ENCODE measurements at regions not wholly inside any gene's neighbourhood (a gene's known extent, or its start where the extent isn't known, plus 50 kb on each side); places are given as distances from the start of the nearest gene placed in this dataset.

GRCh38 chr16:76724181-76724580 lies 447.0 kb downstream of the CNTNAP4 start:
- no peak for DNase-seq

GRCh38 chr16:76729525-76729924 lies 452.3 kb downstream of the CNTNAP4 start:
- DNase-seq: no peak

- DNase-seq: no peak
Observed at GRCh38 chr16:76732894-76733293, 455.7 kb downstream of the CNTNAP4 start.

- DNase-seq: no peak
Observed at GRCh38 chr16:76741623-76742022, 449.4 kb upstream of the MON1B start.

GRCh38 chr16:76748461-76749348 lies 442.3 kb upstream of the MON1B start:
- no peak for DNase-seq

- DNase-seq: no peak
Observed at GRCh38 chr16:76749780-76750375, 441.1 kb upstream of the MON1B start.

- DNase-seq: no peak
Observed at GRCh38 chr16:76755496-76755895, 435.5 kb upstream of the MON1B start.

DNA sequence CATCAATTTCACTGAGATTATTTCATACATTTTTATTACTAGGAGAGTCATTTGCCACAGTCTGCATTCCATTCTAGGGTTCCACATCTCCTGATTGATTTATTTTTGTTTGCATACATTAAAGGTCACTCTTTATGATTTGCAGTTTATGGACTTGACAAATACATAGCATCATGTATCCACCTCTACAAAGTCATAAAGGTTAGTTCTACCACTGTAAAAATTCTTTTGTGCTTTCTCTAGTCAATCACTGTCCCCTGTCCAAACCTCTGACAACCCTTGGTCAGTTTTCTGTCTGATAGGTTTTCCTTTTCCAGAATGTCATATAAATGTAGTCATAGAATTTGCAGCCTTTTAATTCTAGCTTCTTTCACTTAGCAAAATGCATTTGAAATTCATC lies 434.6 kb upstream of the MON1B start:
- DNase-seq: no peak

DNA sequence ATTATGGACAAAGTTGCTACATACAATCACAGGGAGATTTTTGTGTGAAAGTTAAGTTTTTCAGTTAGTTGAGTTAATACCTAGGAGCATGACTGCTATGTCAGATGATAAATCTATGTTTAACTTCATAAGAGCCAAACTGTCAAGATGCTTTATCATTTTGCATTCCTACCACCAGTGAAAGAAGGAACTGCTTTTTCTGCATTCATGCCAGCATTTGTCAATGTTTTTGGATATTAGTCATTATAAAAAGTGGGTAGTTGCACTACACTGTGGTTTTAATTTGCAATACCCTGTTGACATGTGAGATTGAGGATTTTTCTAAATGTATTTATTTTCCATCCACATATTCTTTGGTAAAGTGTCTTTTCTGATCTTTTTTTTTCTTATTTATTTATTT lies 434.0 kb upstream of the MON1B start:
- no peak for DNase-seq

DNA sequence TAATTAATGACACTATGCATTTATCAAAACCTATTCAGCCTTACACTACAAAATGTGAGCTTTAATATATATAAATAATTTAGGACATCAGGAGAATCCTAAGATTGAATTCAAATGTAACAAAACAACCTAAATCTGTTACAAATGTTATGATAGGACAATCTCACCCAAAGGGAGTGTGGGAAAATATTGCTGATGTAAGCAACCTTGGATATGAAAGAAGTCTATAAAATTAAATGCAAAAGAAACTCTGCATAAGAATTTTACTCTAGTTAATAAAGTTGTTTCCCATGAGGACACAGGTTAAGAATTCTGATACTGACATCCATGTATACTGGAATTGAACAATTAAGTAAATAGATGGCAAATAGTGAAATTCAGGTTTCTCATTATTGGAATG lies 424.5 kb upstream of the MON1B start:
- DNase-seq: no peak

- no peak for DNase-seq
Observed at GRCh38 chr16:76768316-76768715, 422.7 kb upstream of the MON1B start.

DNA sequence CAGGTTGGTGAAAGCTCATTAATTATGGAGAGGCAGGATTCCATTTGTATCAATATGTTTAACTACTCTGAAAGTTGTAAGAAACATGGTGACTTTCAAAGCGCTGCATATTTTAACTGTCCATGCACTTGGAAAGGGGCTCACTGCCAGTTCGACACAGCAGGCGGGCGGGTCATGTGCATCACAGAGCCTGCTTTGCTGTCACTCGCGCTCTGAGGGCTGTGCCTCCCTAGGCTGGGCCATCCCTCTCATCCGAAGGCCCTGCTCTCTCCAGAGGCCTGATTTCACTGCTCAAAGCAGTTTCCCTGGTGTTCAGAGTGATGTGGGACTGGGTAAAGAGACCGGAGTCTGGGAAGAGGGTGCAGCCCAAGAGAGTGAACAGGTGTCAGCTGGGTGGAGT lies 422.0 kb upstream of the MON1B start:
- DNase-seq: no peak

- DNase-seq: no peak
Observed at GRCh38 chr16:76771216-76771615, 419.8 kb upstream of the MON1B start.

GRCh38 chr16:76777721-76778465 lies 413.1 kb upstream of the MON1B start:
- no peak for DNase-seq

GRCh38 chr16:76780556-76780955 lies 410.4 kb upstream of the MON1B start:
- no peak for DNase-seq

- no peak for DNase-seq
Observed at GRCh38 chr16:76784530-76784929, 406.5 kb upstream of the MON1B start.

DNA sequence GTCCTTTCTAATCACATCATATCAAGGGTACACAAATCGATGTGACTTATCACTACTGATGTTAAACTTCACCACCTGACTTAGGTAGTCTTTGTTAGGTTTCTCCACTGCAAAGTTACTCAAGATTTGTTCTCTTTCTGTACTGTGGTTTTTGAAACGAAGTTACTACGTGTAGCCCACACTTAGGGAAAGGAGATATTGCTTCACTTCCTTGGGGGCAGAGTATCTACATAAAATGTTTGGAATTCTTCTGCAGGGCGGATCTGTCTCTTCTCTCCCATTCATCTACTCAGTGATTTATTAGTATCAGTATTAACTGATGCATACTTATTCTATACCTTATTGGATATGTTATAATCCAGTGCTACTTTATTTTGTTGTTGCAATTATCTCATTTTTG lies 403.6 kb upstream of the MON1B start:
- no peak for DNase-seq

- no peak for DNase-seq
Observed at GRCh38 chr16:76791151-76791550, 399.8 kb upstream of the MON1B start.

- no peak for DNase-seq
Observed at GRCh38 chr16:76796416-76796815, 394.6 kb upstream of the MON1B start.

DNA sequence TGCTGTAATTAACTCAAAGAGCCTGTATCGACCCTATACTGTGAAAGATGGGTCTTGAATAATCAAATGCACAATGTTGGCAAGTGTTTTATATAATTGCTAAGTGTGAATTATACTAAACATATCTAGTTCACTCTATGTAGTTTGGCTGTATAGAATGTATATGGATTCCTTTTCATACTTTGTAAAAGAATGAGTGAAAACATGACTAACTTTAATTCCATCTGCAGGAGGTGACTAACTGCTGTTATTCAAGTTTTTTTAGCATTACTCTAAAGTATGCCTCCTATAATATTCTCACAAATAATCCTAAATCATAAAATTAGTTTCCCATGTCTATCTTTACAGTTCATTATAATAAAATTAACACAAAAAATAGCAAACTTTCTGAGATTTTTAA lies 394.0 kb upstream of the MON1B start:
- DNase-seq: no peak

- DNase-seq: no peak
Observed at GRCh38 chr16:76797457-76797856, 393.5 kb upstream of the MON1B start.

- no peak for DNase-seq
Observed at GRCh38 chr16:76800196-76800595, 390.8 kb upstream of the MON1B start.

DNA sequence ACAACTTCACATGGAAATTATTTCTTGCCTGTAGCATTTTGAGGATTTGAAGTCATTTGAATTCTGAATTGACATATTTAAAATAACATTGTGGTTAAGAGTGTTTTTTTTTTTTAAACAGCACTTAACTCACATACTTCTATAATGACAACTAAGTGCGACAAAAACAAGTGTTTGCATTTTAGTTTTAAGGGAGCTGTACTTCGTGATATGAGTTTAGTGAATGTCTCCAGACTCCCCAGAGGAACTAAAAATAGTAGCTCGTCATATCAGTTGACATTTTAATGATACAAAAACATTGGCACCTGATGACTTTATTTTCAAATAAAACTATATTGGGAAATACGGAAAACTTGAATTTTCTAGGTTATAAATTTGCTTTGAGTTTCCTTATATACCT lies 389.6 kb upstream of the MON1B start:
- no peak for DNase-seq

DNA sequence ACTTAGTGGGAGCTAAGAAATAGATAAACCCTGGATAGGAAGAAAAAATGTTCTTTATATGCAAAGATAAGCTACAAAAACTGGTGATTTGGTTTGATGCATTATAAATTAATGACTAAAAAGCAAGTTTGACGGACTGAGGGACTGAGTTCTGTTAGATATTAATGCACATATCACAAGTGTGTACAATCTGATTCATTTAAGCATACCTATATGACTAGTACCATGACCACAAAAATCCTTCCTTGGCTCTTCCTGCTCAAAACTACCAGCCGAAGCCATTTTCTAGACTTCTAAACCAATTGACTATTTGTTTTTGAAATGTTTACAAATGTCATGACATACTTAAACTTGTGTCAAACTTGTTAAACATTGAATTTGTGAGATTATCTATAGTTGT lies 374.5 kb upstream of the MON1B start:
- DNase-seq: no peak
